ENCODE measurements at regions not wholly inside any gene's neighbourhood (a gene's known extent, or its start where the extent isn't known, plus 50 kb on each side); places are given as distances from the start of the nearest gene placed in this dataset.

- no peaks in the 10 kb centered on the region for H3K4me1 ChIP-seq (ENCODE audit: insufficient read depth, low read length, poor library complexity, severe bottlenecking)
These were observed 407.4 kb downstream of the DMAC1 start for GRCh38 chr9:7392148-7392547.

GRCh38 chr9:7388755-7389154, 410.8 kb downstream of the DMAC1 start:
- Histone ChIP-seq H3K4me2 (ENCODE audit: low read depth, low read length, poor library complexity, severe bottlenecking) (no peak overlapping the region), H2AFZ (ENCODE audit: low read length) (no peak overlapping the region), H3K79me2 (ENCODE audit: insufficient read depth, low read length) (no peaks in the 10 kb centered on the region), H3K9me2 (replicated peaks; ENCODE audit: low read depth, low read length) (no peaks in the 10 kb centered on the region), H3K4me1 (ENCODE audit: insufficient read depth, low read length, poor library complexity, severe bottlenecking) (no peaks in the 10 kb centered on the region), H4K20me1 (ENCODE audit: insufficient read depth, low read length, poor library complexity, severe bottlenecking) (no peaks in the 10 kb centered on the region), H3F3A (ENCODE audit: low read depth) (no peaks in the 10 kb centered on the region), H3K9ac (ENCODE audit: low read depth, low read length, poor library complexity, severe bottlenecking) (no peak overlapping the region), H3K27me3 (ENCODE audit: insufficient read depth, low read length, poor library complexity, severe bottlenecking) (no peaks in the 10 kb centered on the region), H3K36me3 (ENCODE audit: insufficient read depth, low read length) (no peaks in the 10 kb centered on the region), H3K4me3 (ENCODE audit: low read length, poor library complexity, severe bottlenecking) (no peak overlapping the region), H3K9me3 (ENCODE audit: insufficient read depth, low read depth, low read length) (no peaks in the 10 kb centered on the region)
- TF ChIP-seq CTCF (conservative IDR thresholded peaks at IDR 0.05; ENCODE audit: low read length) (no peak), EZH2phosphoT487 (IDR thresholded peaks at IDR 0.05; ENCODE audit: borderline replicate concordance) (no peak)

More at GRCh38 chr9:7392148-7392547, 407.4 kb downstream of the DMAC1 start:
- H2AFZ ChIP-seq (ENCODE audit: low read length) = no peak overlapping the region
- no peak for TF ChIP-seq EZH2phosphoT487 (IDR thresholded peaks at IDR 0.05; ENCODE audit: borderline replicate concordance)
- no peak for TF ChIP-seq CTCF (conservative IDR thresholded peaks at IDR 0.05; ENCODE audit: low read length)
- H3K9ac ChIP-seq (ENCODE audit: low read depth, low read length, poor library complexity, severe bottlenecking) = no peak overlapping the region
- H4K20me1 ChIP-seq (ENCODE audit: insufficient read depth, low read length, poor library complexity, severe bottlenecking) = no peaks in the 10 kb centered on the region
- H3K27me3 ChIP-seq (ENCODE audit: insufficient read depth, low read length, poor library complexity, severe bottlenecking) = peaks cover 6% of the 10 kb centered on the region
- no peak overlapping the region for H3K4me3 ChIP-seq (ENCODE audit: low read length, poor library complexity, severe bottlenecking)
- no peaks in the 10 kb centered on the region for H3K36me3 ChIP-seq (ENCODE audit: insufficient read depth, low read length)
- H3K4me2 ChIP-seq (ENCODE audit: low read depth, low read length, poor library complexity, severe bottlenecking) = no peak overlapping the region
- no peaks in the 10 kb centered on the region for H3K9me3 ChIP-seq (ENCODE audit: insufficient read depth, low read depth, low read length)
- no peaks in the 10 kb centered on the region for H3K9me2 ChIP-seq (replicated peaks; ENCODE audit: low read depth, low read length)
- H3F3A ChIP-seq (ENCODE audit: low read depth) = no peaks in the 10 kb centered on the region
- no peaks in the 10 kb centered on the region for H3K79me2 ChIP-seq (ENCODE audit: insufficient read depth, low read length)

GRCh38 chr9:7387840-7388239, 411.7 kb downstream of the DMAC1 start:
- no peaks in the 10 kb centered on the region for H3K4me1 ChIP-seq (ENCODE audit: insufficient read depth, low read length, poor library complexity, severe bottlenecking)
- no peaks in the 10 kb centered on the region for H3K27me3 ChIP-seq (ENCODE audit: insufficient read depth, low read length, poor library complexity, severe bottlenecking)
- no peaks in the 10 kb centered on the region for H3K79me2 ChIP-seq (ENCODE audit: insufficient read depth, low read length)
- no peaks in the 10 kb centered on the region for H4K20me1 ChIP-seq (ENCODE audit: insufficient read depth, low read length, poor library complexity, severe bottlenecking)
- no peak overlapping the region for H3K4me2 ChIP-seq (ENCODE audit: low read depth, low read length, poor library complexity, severe bottlenecking)
- no peak for TF ChIP-seq CTCF (conservative IDR thresholded peaks at IDR 0.05; ENCODE audit: low read length)
- no peak overlapping the region for H2AFZ ChIP-seq (ENCODE audit: low read length)
- no peaks in the 10 kb centered on the region for H3F3A ChIP-seq (ENCODE audit: low read depth)
- H3K9me2 ChIP-seq (replicated peaks; ENCODE audit: low read depth, low read length) = no peaks in the 10 kb centered on the region
- H3K4me3 ChIP-seq (ENCODE audit: low read length, poor library complexity, severe bottlenecking) = no peak overlapping the region
- H3K9me3 ChIP-seq (ENCODE audit: insufficient read depth, low read depth, low read length) = no peaks in the 10 kb centered on the region
- no peaks in the 10 kb centered on the region for H3K36me3 ChIP-seq (ENCODE audit: insufficient read depth, low read length)
- H3K9ac ChIP-seq (ENCODE audit: low read depth, low read length, poor library complexity, severe bottlenecking) = no peak overlapping the region

Data from Loucy (cell line).